Suprapubic skin (tissue), 4 donors: ENCODE measurements at regions not wholly inside any gene's neighbourhood (a gene's known extent, or its start where the extent isn't known, plus 50 kb on each side); places are given as distances from the start of the nearest gene placed in this dataset.

Experiments used
- DNase-seq, 2 donors: peaks; one replicate each; pipeline ENCODE4 v3.0.0-alpha.2; 2019; ENCODE audit warnings: low spot score in 2 of 2
- H3K27ac ChIP-seq: fragments of 200-600 bp; sonication (generic); one replicate; pipeline ENCODE4 v1.5.1; 2019
- H3K27me3 ChIP-seq: fragments of 200-600 bp; sonication (generic); one replicate; pipeline ENCODE4 v1.5.1; 2019
- H3K36me3 ChIP-seq: fragments of 200-600 bp; sonication (generic); one replicate; pipeline ENCODE4 v1.5.1; 2019
- H3K4me1 ChIP-seq: fragments of 200-600 bp; sonication (generic); one replicate; pipeline ENCODE4 v1.5.1; 2019
- H3K4me3 ChIP-seq: fragments of 200-600 bp; sonication (generic); one replicate; pipeline ENCODE4 v1.5.1; 2019; ENCODE audit warnings: mild to moderate bottlenecking
- H3K9me3 ChIP-seq: fragments of 200-600 bp; sonication (generic); one replicate; pipeline ENCODE4 v1.5.1; 2019
- CTCF ChIP-seq, 2 donors: fragments of 200-600 bp in 1 of 2; fragments of 450-650 bp in 1 of 2; sonication (generic) in 1 of 2; IDR thresholded peaks; one replicate each; pipeline ENCODE4 v1.5.1; 2016 to 2019; ENCODE audit warnings: antibody characterized with exemption in 2 of 2, mild to moderate bottlenecking in 1 of 2, moderate library complexity in 1 of 2
- EP300 ChIP-seq: sonication (generic); formaldehyde crosslinking; IDR thresholded peaks from one replicate; pipeline ENCODE4 v1.6.1; 2017; ENCODE audit warnings: antibody characterized with exemption
- POLR2A ChIP-seq, 2 donors: fragments of 450-650 bp; IDR thresholded peaks; one replicate each; pipeline ENCODE4 v1.6.1; 2017; ENCODE audit warnings: antibody characterized with exemption in 2 of 2, mild to moderate bottlenecking in 2 of 2, moderate library complexity in 2 of 2
- POLR2AphosphoS5 ChIP-seq, 3 donors: sonication (generic); formaldehyde crosslinking; IDR thresholded peaks; one replicate each; pipeline ENCODE4 v1.6.1; 2017; ENCODE audit warnings: antibody characterized with exemption in 3 of 3
- WGBS: methylation state at CpG from one replicate; pipeline ENCODE4 v1.1.5; 2018; 5-methylcytosine and 5-hydroxymethylcytosine counted together

GRCh38 chr4:74544655-74545361 lies 99.9 kb downstream of the AREG start:
- no peak overlapping the region for H3K4me3 ChIP-seq
- no peaks in the 10 kb centered on the region for H3K27me3 ChIP-seq
- H3K4me1 ChIP-seq, result peaks cover 7% of the 10 kb centered on the region
- WGBS, result 91% methylated on average over 1 of the region's 1 CpG
- no peak overlapping the region for H3K27ac ChIP-seq
- H3K36me3 ChIP-seq, result no peaks in the 10 kb centered on the region
- no peaks in the 10 kb centered on the region for H3K9me3 ChIP-seq
- DNase-seq, result no peak
- TF ChIP-seq POLR2AphosphoS5 (IDR thresholded peaks at IDR 0.05) (no peak), POLR2A (IDR thresholded peaks at IDR 0.05) (no peak), EP300 (no peak), CTCF (IDR thresholded peaks at IDR 0.05) (no peak)

GRCh38 chr4:74545448-74545847 lies 100.5 kb downstream of the AREG start:
- no peak for TF ChIP-seq POLR2AphosphoS5 (IDR thresholded peaks at IDR 0.05)
- TF ChIP-seq POLR2A (IDR thresholded peaks at IDR 0.05), result no peak
- no peak for TF ChIP-seq EP300
- no peak for TF ChIP-seq CTCF (IDR thresholded peaks at IDR 0.05)
- H3K4me3 ChIP-seq, result no peak overlapping the region
- no peak for DNase-seq
- H3K27ac ChIP-seq, result no peak overlapping the region
- H3K4me1 ChIP-seq, result peaks cover 7% of the 10 kb centered on the region
- H3K36me3 ChIP-seq, result no peaks in the 10 kb centered on the region
- no peaks in the 10 kb centered on the region for H3K9me3 ChIP-seq
- H3K27me3 ChIP-seq, result no peaks in the 10 kb centered on the region

- H3K27me3 ChIP-seq, result no peaks in the 10 kb centered on the region
Measured at GRCh38 chr4:74546057-74546456, 101.1 kb downstream of the AREG start.

GRCh38 chr4:74547042-74547441 lies 102.1 kb downstream of the AREG start:
- no peak overlapping the region for H3K27ac ChIP-seq
- DNase-seq, result no peak

More at GRCh38 chr4:74546057-74546456, 101.1 kb downstream of the AREG start:
- no peak overlapping the region for H3K4me3 ChIP-seq
- no peaks in the 10 kb centered on the region for H3K36me3 ChIP-seq
- H3K27ac ChIP-seq, result no peak overlapping the region
- peaks cover 7% of the 10 kb centered on the region for H3K4me1 ChIP-seq
- TF ChIP-seq POLR2AphosphoS5 (IDR thresholded peaks at IDR 0.05) (no peak), CTCF (IDR thresholded peaks at IDR 0.05) (no peak), EP300 (no peak), POLR2A (IDR thresholded peaks at IDR 0.05) (no peak)
- H3K9me3 ChIP-seq, result no peaks in the 10 kb centered on the region
- 63% methylated on average over 2 of the region's 2 CpGs for WGBS
- DNase-seq, result no peak

GRCh38 chr4:74548561-74548960 lies 103.6 kb downstream of the AREG start:
- TF ChIP-seq CTCF (IDR thresholded peaks at IDR 0.05) (no peak), EP300 (no peak), POLR2A (IDR thresholded peaks at IDR 0.05) (no peak), POLR2AphosphoS5 (IDR thresholded peaks at IDR 0.05) (no peak)
- Histone ChIP-seq H3K27me3 (no peaks in the 10 kb centered on the region), H3K27ac (no peak overlapping the region), H3K4me1 (peaks cover 7% of the 10 kb centered on the region), H3K4me3 (no peak overlapping the region), H3K9me3 (no peaks in the 10 kb centered on the region), H3K36me3 (no peaks in the 10 kb centered on the region)
- WGBS, result 75% methylated on average over 2 of the region's 2 CpGs
- no peak for DNase-seq

More at GRCh38 chr4:74547042-74547441, 102.1 kb downstream of the AREG start:
- Histone ChIP-seq H3K27me3 (no peaks in the 10 kb centered on the region), H3K4me1 (peaks cover 7% of the 10 kb centered on the region), H3K9me3 (no peaks in the 10 kb centered on the region), H3K36me3 (no peaks in the 10 kb centered on the region), H3K4me3 (no peak overlapping the region)
- no peak for TF ChIP-seq POLR2A (IDR thresholded peaks at IDR 0.05)
- no peak for TF ChIP-seq CTCF (IDR thresholded peaks at IDR 0.05)
- no peak for TF ChIP-seq EP300
- TF ChIP-seq POLR2AphosphoS5 (IDR thresholded peaks at IDR 0.05), result no peak
